Neural progenitor cell (in vitro differentiated cells): ENCODE measurements at regions not wholly inside any gene's neighbourhood (a gene's known extent, or its start where the extent isn't known, plus 50 kb on each side); places are given as distances from the start of the nearest gene placed in this dataset.

ENCODE experiments used
- EZH2 ChIP-seq: fragments of 200-600 bp; sonication (generic); IDR thresholded peaks from 2 replicates; pipeline ENCODE4 v1.6.1; 2017; ENCODE audit warnings: antibody characterized with exemption, mild to moderate bottlenecking, moderate library complexity
- EZH2phosphoT487 ChIP-seq: fragments of 200-600 bp; sonication (generic); IDR thresholded peaks from 2 replicates; pipeline ENCODE4 v1.6.1; 2017; ENCODE audit warnings: antibody characterized with exemption
- TF ChIP-seq, protein P1 (sequence below): fragments of 200-600 bp; sonication (generic); IDR thresholded peaks from 2 replicates; pipeline ENCODE4 v1.5.1; 2017; ENCODE audit warnings: antibody characterized with exemption, mild to moderate bottlenecking

DNA sequence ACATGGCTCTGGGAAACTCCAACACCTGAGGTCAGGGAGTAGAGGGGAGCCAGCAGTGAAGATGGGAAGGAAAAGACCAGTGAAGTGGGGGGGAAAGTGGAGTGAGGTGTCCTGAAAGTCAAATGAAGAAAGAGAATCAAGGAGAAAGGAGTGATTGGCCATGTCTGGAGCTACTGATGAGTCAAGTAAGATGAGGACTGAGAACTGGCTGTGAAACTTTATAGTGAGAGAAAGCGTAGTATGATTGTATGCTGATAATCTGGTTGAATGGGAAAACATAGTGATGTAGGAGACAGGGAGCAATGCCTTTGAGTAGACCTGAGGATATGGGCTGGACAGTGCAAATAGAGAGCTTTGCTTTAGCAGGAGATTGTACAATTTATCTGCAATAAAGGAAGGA is 183.6 kb upstream of the GMDS start:
- TF ChIP-seq, protein P1, sequence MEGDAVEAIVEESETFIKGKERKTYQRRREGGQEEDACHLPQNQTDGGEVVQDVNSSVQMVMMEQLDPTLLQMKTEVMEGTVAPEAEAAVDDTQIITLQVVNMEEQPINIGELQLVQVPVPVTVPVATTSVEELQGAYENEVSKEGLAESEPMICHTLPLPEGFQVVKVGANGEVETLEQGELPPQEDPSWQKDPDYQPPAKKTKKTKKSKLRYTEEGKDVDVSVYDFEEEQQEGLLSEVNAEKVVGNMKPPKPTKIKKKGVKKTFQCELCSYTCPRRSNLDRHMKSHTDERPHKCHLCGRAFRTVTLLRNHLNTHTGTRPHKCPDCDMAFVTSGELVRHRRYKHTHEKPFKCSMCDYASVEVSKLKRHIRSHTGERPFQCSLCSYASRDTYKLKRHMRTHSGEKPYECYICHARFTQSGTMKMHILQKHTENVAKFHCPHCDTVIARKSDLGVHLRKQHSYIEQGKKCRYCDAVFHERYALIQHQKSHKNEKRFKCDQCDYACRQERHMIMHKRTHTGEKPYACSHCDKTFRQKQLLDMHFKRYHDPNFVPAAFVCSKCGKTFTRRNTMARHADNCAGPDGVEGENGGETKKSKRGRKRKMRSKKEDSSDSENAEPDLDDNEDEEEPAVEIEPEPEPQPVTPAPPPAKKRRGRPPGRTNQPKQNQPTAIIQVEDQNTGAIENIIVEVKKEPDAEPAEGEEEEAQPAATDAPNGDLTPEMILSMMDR = no peak
- no peak for TF ChIP-seq EZH2
- TF ChIP-seq EZH2phosphoT487 = no peak
